ENCODE measurements at regions not wholly inside any gene's neighbourhood (a gene's known extent, or its start where the extent isn't known, plus 50 kb on each side); places are given as distances from the start of the nearest gene placed in this dataset.

GRCh38 chr4:60683357-60683756 is 516.8 kb upstream of the ADGRL3 start:
- H3K4me1 Mint-ChIP-seq: no peaks in the 10 kb centered on the region
- H3K27ac Mint-ChIP-seq: no peak overlapping the region
- ChIA-PET CTCF (no interaction called here), POLR2A (no interaction called here)
- no peak for TF ChIP-seq E2F5 (CRISPR knock-in tag; IDR thresholded peaks at IDR 0.05)
- no peak for TF ChIP-seq ZNF425 (CRISPR knock-in tag; conservative IDR thresholded peaks at IDR 0.05)
- no peak for TF ChIP-seq RORB (CRISPR knock-in tag; IDR thresholded peaks at IDR 0.05)
- no peak for TF ChIP-seq AFF4 (CRISPR knock-in tag; IDR thresholded peaks at IDR 0.05; ENCODE audit: borderline replicate concordance)
- TF ChIP-seq MLX (CRISPR knock-in tag; IDR thresholded peaks at IDR 0.05): no peak
- no peak for TF ChIP-seq ZNF671 (CRISPR knock-in tag; IDR thresholded peaks at IDR 0.05)
- TF ChIP-seq NR3C1 (CRISPR knock-in tag; conservative IDR thresholded peaks at IDR 0.05; ENCODE audit: low read depth): no peak
- TF ChIP-seq ZNF317 (CRISPR knock-in tag; IDR thresholded peaks at IDR 0.05; ENCODE audit: borderline replicate concordance, low read depth): no peak
- TF ChIP-seq ZNF263 (CRISPR knock-in tag; IDR thresholded peaks at IDR 0.05; ENCODE audit: low read depth): no peak
- no peak for TF ChIP-seq EMX1 (CRISPR knock-in tag; IDR thresholded peaks at IDR 0.05)
- no peak for TF ChIP-seq ZNF423 (CRISPR knock-in tag; IDR thresholded peaks at IDR 0.05)
- no peak for TF ChIP-seq MYBL2 (CRISPR knock-in tag; IDR thresholded peaks at IDR 0.05)
- TF ChIP-seq ZNF232 (CRISPR knock-in tag; IDR thresholded peaks at IDR 0.05): no peak
- TF ChIP-seq TEAD1 (CRISPR knock-in tag; IDR thresholded peaks at IDR 0.05): no peak
- no peak for TF ChIP-seq IRF2 (CRISPR knock-in tag; IDR thresholded peaks at IDR 0.05; ENCODE audit: borderline replicate concordance, low read depth)
- no peak for TF ChIP-seq ZBTB43 (CRISPR knock-in tag; IDR thresholded peaks at IDR 0.05)
- TF ChIP-seq ZSCAN18 (CRISPR knock-in tag; IDR thresholded peaks at IDR 0.05): no peak
- TF ChIP-seq ETV6 (CRISPR knock-in tag; IDR thresholded peaks at IDR 0.05): no peak
- H3K36me3 Mint-ChIP-seq: no peaks in the 10 kb centered on the region
- no peaks in the 10 kb centered on the region for H3K27me3 Mint-ChIP-seq (ENCODE audit: low read depth)
- H3K9me3 Mint-ChIP-seq: no peaks in the 10 kb centered on the region
- no peak overlapping the region for H3K4me3 Mint-ChIP-seq
- DNase-seq (ENCODE audit: low spot score) (no peak), ATAC-seq (no peak)

Measured in WTC11 (cell line).